A549 (cell line): ENCODE measurements at regions not wholly inside any gene's neighbourhood (a gene's known extent, or its start where the extent isn't known, plus 50 kb on each side); places are given as distances from the start of the nearest gene placed in this dataset.

Source experiments
- CTCF ChIP-seq: fragments of >200 bp; sonication (Bioruptor Twin); formaldehyde crosslinking; IDR thresholded peaks from 3 replicates; pipeline ENCODE4 v1.5.1; 2016
- HOXB5 ChIP-seq: fragments of 250-450 bp; sonication (Bioruptor Pico); IDR thresholded peaks from 2 replicates; pipeline ENCODE4 v1.5.0; 2020; ENCODE audit warnings: mild to moderate bottlenecking, moderate library complexity

DNA sequence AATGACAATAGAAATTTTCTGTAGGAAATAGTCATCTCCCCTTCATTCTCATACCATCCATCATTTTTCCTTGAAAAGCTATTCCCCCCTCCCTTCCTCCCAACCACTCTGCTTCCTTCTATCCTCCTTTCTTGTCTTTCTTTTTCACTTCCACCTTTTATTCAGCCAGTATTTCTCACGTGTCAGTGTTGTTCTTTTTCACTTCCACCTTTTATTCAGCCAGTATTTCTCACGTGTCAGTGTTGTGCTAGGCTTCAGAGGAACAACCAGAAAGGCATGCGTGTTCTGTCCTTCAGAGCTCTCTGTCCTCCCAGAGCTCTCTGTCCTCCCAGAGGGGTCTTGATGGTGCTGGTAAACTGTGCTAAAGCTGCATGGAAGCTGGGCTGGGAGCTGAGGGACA, 419.6 kb downstream of the GADD45G start:
- no peak for TF ChIP-seq HOXB5 (CRISPR knock-in tag)
- no peak for TF ChIP-seq CTCF
